HUDEP-2 (cell line): ENCODE measurements at regions not wholly inside any gene's neighbourhood (a gene's known extent, or its start where the extent isn't known, plus 50 kb on each side); places are given as distances from the start of the nearest gene placed in this dataset.

Source experiments
- DNase-seq, 76 experiments: peaks; one replicate each; lab custom pipeline; 2025; ENCODE audit not compliant: unreplicated experiment in 76 of 76; lab: John Stamatoyannopoulos, UW

- no peak for DNase-seq
Measured at GRCh38 chr13:74229242-74229641, 95.0 kb upstream of the KLF12 start.

DNA sequence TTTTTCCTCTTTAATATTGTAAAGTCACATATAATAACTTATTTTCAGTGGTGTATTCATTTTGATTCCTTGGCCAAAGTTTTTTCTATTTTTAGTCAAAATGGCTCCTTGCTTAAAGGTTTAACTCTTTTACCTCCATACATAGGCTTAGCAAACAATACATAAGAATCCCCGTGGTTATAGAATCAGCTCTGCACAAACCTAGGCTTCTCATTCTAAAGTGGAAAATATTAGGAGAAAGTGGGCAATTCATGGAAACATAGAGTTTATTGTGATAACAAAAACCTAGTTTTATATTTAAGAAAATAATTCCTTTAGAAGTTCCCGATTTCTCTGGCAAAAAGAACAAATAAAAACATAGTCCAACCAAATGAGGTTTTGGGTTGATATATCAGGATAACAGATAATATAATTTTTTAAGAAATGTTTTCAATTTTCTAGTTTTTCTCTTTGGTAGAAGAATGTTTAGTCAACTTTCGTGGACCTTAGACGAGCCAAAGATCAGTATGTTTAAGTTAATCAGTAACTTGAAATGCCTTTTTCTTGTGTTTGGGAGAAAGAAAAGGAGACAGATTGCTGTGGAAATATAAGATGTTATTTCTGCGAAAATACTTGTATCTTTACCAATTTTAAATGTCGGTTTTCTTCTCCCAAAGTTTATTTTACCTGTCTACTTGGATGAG, 93.4 kb upstream of the KLF12 start:
- no peak for DNase-seq

GRCh38 chr13:74226791-74227475, 92.7 kb upstream of the KLF12 start:
- DNase-seq, result no peak

DNA sequence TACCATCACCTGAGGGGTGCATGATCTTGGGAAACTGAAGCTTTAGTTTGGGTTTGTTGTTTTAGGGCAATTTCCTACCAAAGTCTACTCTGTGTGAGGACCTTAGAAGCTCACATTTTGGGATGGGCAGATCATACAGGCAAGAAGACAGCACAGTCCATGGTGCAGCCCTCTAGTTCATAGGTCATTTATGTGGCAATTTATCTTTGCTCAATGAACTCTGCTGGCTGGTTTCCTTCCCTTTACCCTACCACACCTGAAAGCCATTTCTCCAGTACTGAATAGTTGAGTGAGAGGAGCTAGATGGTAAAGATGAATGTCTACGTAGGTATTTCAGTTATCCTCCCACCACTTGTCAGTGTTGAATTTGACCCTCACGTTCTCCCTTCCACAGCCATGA, 87.5 kb upstream of the KLF12 start:
- DNase-seq, result no peak

- DNase-seq, result no peak
Measured at GRCh38 chr13:74219566-74219965, 85.4 kb upstream of the KLF12 start.

DNA sequence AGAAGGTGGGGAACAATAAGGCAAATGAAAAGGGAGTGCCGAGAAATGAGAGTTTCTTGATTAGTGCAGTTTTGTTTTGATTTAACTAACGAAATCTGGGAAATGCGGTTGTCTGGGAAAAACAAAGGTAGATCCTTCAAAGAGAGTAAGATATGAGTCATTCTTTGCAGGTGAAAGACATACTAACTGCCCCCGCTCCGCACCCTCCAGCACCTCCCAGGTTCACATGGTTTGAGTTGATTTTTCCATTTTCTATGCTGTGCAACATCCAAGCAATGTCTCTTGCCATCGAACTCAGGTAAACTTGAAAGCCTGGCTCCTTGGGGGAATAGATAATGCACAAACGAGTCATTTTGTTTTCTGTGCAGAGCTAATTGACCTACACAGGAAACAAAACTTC, 84.1 kb upstream of the KLF12 start:
- no peak for DNase-seq

DNA sequence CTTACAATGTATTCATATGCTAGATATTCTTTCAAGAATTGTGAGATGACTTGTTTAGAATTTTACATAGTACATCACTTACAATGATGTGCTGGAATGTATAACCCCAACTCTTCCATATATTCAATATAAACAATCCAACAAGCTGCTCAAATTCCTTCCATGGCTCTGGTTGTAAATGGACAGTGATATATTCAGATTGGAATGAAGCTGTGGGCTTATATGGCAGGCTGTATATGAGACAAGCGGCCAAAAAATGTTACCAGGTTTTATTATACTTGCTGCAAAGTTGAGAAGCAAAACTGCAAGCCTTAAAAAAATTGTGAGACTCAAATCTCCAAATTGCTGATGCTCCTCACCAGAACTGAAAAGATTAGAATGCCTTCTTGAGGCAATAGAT, 83.6 kb upstream of the KLF12 start:
- no peak for DNase-seq

- no peak for DNase-seq
Measured at GRCh38 chr13:74215420-74215819, 81.2 kb upstream of the KLF12 start.

DNA sequence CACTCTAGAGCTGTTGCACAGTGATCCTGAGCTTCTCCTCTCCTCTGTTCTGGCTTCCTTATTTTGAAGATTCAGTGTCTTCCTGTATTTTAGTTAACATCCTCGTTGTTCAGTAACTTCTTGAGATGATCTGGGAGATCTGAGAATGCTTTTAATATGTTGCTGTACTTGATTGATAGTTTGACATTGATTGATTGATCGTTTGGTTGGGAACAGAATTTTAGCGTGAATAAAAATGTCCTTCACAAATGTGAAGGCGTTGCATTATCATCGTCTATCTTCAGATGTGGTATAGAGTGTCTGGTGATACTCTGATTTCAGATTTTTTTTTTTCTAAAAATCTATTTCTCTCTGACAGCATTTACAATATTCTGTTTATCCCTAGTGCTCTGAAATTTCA, 80.1 kb upstream of the KLF12 start:
- DNase-seq, result no peak

DNA sequence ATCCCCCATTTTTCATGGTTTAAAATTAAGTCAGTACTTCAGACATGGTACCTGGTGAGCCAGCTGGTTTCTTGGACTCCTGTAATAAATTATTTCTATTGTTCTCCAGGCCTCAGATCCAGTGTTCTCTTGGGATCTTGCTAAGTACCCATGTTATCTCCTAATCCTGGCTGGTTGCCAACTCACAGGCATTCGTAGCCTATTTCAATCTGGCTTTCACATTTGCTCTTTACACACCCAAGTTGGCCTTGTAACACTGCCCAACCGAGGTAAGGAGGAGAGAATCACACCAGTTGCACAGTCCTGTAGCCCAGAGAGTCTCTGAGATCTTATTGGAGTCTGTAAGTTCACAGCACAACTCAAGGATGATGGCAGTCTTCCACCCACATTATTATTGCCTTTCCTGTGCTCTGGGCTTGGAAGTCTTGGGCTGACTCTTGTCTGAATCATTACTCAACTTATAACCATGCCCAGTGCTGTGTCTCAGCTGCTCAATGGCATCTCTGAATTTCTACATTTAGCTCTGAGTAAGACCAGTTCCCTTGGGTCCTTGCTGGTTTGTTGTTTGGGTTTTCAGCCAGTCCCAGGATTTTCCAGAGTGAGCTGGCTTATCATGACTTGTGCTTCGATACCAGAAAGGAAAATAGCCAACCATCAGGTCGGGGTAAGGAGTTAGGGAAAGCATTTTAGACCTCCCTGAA, 76.6 kb upstream of the KLF12 start:
- DNase-seq, result peak in 1 of 76 experiments; percentile 1

DNA sequence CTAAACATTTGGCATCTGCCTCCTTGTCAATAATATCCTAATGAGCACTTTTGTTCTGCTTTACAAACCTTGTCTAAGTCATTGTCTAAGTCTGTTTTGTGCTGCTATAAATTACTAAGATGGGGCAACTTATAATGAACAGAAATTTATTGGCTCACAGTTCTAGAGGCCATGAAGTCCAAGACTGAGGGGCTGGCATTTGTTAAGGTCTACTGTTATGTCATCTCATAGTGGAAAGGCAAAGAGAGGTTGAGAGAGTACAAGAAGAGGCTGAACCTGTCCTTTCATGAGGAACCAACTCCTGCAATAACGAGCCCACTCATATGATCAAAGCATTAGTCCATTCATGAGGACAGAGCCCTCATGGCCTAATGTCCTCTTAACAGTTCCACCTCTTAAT, 72.7 kb upstream of the KLF12 start:
- no peak for DNase-seq

- no peak for DNase-seq
Measured at GRCh38 chr13:74206061-74206561, 71.9 kb upstream of the KLF12 start.

GRCh38 chr13:74205313-74205690, 71.1 kb upstream of the KLF12 start:
- DNase-seq, result no peak

DNA sequence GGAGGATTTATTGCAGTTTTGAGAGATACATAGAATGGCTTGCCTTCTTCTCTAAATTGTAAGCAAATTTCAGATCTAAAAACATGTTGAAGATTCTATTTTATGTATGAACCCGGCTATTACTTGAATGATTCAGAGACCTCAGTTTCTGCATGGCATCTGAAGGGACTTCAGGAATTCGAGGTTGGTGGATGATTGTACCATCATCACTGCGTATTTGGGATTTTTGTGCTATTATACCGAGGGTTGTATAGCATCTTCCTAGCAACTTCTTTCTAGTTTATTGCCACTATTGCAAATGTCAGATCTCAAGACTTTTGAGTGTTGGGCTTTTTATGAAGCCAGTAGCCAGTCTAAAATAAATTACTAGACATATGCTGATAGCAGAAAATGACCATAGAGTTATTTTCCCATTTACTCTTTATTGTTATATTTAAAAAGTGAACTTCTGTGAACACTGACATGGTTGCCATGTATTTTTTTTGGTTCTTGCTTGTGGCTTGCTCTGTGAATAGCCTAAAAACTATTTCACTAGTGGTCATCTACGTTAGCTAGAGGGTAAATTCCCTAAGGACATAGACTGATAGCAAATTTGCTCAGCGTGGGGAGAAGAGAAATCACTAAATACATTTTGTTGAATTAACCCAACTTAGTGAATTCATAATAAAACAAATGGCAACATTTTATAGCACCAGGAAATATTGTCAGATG, 70.6 kb upstream of the KLF12 start:
- DNase-seq, result no peak

- no peak for DNase-seq
Measured at GRCh38 chr13:74203576-74203975, 69.4 kb upstream of the KLF12 start.

DNA sequence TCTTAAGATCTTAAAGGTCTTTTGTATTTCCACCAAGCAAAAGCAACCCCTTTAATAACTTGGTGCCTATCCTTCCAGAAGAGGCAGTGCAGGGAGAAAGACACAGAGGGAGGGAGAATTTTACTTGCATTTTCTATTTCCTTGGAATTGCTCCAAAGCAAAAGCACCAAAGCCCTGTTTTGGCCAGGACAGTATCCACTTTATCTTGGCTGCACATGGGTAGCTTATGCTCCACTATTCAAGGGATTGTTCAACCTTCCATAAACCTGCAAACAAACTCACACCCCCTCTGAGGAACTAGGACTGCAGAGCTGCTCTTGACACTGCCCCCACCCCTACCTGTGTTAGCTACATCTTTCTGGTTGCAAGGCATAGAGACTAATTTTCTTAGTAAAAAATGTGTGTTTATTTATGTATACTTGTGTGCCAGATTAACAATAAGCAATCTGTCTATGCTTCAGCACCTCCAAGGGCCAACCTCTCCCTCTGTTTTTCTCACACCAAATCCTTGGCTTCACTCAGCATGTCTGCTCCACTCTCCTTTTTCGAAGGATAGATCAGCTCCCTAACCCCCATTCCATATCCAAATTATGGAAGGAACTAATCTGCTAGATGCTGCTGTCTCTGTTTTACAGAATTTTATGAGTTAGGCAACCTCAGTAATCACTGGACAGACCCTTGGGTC, 68.1 kb upstream of the KLF12 start:
- no peak for DNase-seq

- no peak for DNase-seq
Measured at GRCh38 chr13:74201530-74201929, 67.3 kb upstream of the KLF12 start.

GRCh38 chr13:74200081-74200480, 65.9 kb upstream of the KLF12 start:
- DNase-seq, result no peak

GRCh38 chr13:74197677-74198429, 63.6 kb upstream of the KLF12 start:
- no peak for DNase-seq

- no peak for DNase-seq
Measured at GRCh38 chr13:74194846-74195245, 60.6 kb upstream of the KLF12 start.
